Hepatocyte (in vitro differentiated cells): ENCODE measurements at regions not wholly inside any gene's neighbourhood (a gene's known extent, or its start where the extent isn't known, plus 50 kb on each side); places are given as distances from the start of the nearest gene placed in this dataset.

Experiments
- EZH2 ChIP-seq: fragments of 200-600 bp; sonication (generic); IDR thresholded peaks from 2 replicates; pipeline ENCODE4 v1.6.1; 2016; ENCODE audit warnings: antibody characterized with exemption, mild to moderate bottlenecking, borderline replicate concordance
- EZH2phosphoT487 ChIP-seq: fragments of 200-600 bp; sonication (generic); IDR thresholded peaks from one replicate; pipeline ENCODE4 v1.6.1; 2018; ENCODE audit warnings: antibody characterized with exemption, mild to moderate bottlenecking, low read depth, moderate library complexity; ENCODE audit not compliant: unreplicated experiment, severe bottlenecking
- TF ChIP-seq, protein P1 (sequence below): fragments of 200-600 bp; sonication (generic); IDR thresholded peaks from 2 replicates; pipeline ENCODE4 v1.5.1; 2016; ENCODE audit warnings: antibody characterized with exemption, mild to moderate bottlenecking; ENCODE audit not compliant: poor library complexity

DNA sequence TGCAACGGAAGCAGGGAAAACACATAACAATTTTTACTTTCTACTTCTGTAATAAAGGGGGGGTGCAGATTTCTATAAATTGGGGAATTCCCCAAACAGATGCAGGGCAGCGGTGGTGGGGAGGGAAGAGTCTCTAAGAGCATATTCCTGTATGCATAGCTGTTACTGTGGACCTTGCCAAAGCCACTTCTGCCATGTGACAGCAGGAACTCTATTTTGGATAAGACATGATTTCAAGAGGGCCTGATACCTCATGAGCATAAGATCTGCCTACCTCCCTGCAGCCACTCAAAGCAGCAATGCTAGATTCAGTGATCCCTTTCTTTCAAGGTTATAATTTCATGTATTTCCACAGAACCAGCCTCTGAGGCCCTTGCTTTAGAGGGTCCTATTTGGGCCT, 86.2 kb upstream of the CNKSR3 start:
- TF ChIP-seq, protein P1, sequence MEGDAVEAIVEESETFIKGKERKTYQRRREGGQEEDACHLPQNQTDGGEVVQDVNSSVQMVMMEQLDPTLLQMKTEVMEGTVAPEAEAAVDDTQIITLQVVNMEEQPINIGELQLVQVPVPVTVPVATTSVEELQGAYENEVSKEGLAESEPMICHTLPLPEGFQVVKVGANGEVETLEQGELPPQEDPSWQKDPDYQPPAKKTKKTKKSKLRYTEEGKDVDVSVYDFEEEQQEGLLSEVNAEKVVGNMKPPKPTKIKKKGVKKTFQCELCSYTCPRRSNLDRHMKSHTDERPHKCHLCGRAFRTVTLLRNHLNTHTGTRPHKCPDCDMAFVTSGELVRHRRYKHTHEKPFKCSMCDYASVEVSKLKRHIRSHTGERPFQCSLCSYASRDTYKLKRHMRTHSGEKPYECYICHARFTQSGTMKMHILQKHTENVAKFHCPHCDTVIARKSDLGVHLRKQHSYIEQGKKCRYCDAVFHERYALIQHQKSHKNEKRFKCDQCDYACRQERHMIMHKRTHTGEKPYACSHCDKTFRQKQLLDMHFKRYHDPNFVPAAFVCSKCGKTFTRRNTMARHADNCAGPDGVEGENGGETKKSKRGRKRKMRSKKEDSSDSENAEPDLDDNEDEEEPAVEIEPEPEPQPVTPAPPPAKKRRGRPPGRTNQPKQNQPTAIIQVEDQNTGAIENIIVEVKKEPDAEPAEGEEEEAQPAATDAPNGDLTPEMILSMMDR = no peak
- no peak for TF ChIP-seq EZH2
- no peak for TF ChIP-seq EZH2phosphoT487
